Colonic mucosa (tissue), 4 donors: ENCODE measurements at regions not wholly inside any gene's neighbourhood (a gene's known extent, or its start where the extent isn't known, plus 50 kb on each side); places are given as distances from the start of the nearest gene placed in this dataset. TPM values are rescaled to one million over a fixed set of nuclear protein-coding genes. Genes with fewer than 3 reads are reported as not detected.

ENCODE experiments used
- DNase-seq: peaks from one replicate; pipeline ENCODE4 v3.0.0-alpha.2; 2020
- H3K27ac ChIP-seq: fragments of 200-600 bp; one replicate; pipeline ENCODE4 v1.8.0; 2021
- H3K27me3 ChIP-seq: fragments of 200-600 bp; one replicate; pipeline ENCODE4 v1.8.0; 2021
- H3K36me3 ChIP-seq: fragments of 200-600 bp; one replicate; pipeline ENCODE4 v1.8.0; 2021
- H3K4me1 ChIP-seq: fragments of 200-600 bp; one replicate; pipeline ENCODE4 v1.8.0; 2021; ENCODE audit warnings: mild to moderate bottlenecking
- H3K4me3 ChIP-seq: fragments of 200-600 bp; one replicate; pipeline ENCODE4 v1.8.0; 2021
- H3K9ac ChIP-seq, 2 donors: one replicate each; pipeline ENCODE4 v1.7.0; 2013; ENCODE audit warnings: control low read depth in 2 of 2, low read depth in 2 of 2, low read length in 2 of 2
- H3K9me3 ChIP-seq: fragments of 200-600 bp; one replicate; pipeline ENCODE4 v1.8.0; 2021
- CTCF ChIP-seq: fragments of 200-600 bp; IDR thresholded peaks from one replicate; pipeline ENCODE4 v1.8.0; 2022; ENCODE audit warnings: antibody characterized with exemption, mild to moderate bottlenecking
- intact Hi-C: fragments of 100-400 bp; cut with DNase I; formaldehyde crosslinking; loops from one replicate; pipeline ENCODE4 v1.14.1; 2022
- microRNA-seq: library from miRNA; unstranded; fragments of <30 nt; microRNA quantifications from one replicate; pipeline ENCODE4, GENCODE V29; 2019
- donor health status: healthy.
- donor health status: DM: no; HTN: no; CAD: no.
- donor health status: DM: no; HTN: no; CAD: no.

GRCh38 chr17:77905266-77905665, 53.2 kb upstream of the TNRC6C start:
- Histone ChIP-seq H3K9ac (no peak overlapping the region), H3K27ac (no peak overlapping the region), H3K9me3 (no peaks in the 10 kb centered on the region), H3K4me1 (no peaks in the 10 kb centered on the region), H3K36me3 (no peaks in the 10 kb centered on the region), H3K4me3 (no peak overlapping the region), H3K27me3 (peaks cover 5% of the 10 kb centered on the region)
- intact Hi-C loops, result no loop called here
- no peak for DNase-seq
- TF ChIP-seq CTCF, result no peak

- H3K9ac ChIP-seq, result no peak overlapping the region
- no peak for TF ChIP-seq CTCF
- H3K27ac ChIP-seq, result no peak overlapping the region
- H3K36me3 ChIP-seq, result no peaks in the 10 kb centered on the region
- H3K9me3 ChIP-seq, result no peaks in the 10 kb centered on the region
- no peak overlapping the region for H3K4me3 ChIP-seq
- no peak for DNase-seq
- H3K4me1 ChIP-seq, result no peaks in the 10 kb centered on the region
- H3K27me3 ChIP-seq, result peaks cover 5% of the 10 kb centered on the region
- intact Hi-C loops, result no loop called here
Measured at GRCh38 chr17:77905766-77906165, 52.7 kb upstream of the TNRC6C start.

GRCh38 chr17:77906377-77906871, 52.1 kb upstream of the TNRC6C start:
- H3K27me3 ChIP-seq, result peaks cover 5% of the 10 kb centered on the region
- DNase-seq, result no peak
- H3K36me3 ChIP-seq, result no peaks in the 10 kb centered on the region
- H3K9ac ChIP-seq, result no peak overlapping the region
- TF ChIP-seq CTCF, result no peak
- intact Hi-C loops, result no loop called here
- no peak overlapping the region for H3K4me3 ChIP-seq
- H3K27ac ChIP-seq, result no peak overlapping the region
- no peaks in the 10 kb centered on the region for H3K4me1 ChIP-seq
- no peaks in the 10 kb centered on the region for H3K9me3 ChIP-seq

GRCh38 chr17:77907497-77908461, 50.7 kb upstream of the TNRC6C start:
- DNase-seq, result no peak
- H3K36me3 ChIP-seq, result no peaks in the 10 kb centered on the region
- H3K4me1 ChIP-seq, result no peaks in the 10 kb centered on the region
- H3K27me3 ChIP-seq, result peaks cover 5% of the 10 kb centered on the region
- no peak overlapping the region for H3K9ac ChIP-seq
- TF ChIP-seq CTCF, result no peak
- no peak overlapping the region for H3K27ac ChIP-seq
- intact Hi-C loops, result no loop called here
- H3K9me3 ChIP-seq, result no peaks in the 10 kb centered on the region
- no peak overlapping the region for H3K4me3 ChIP-seq

- no peaks in the 10 kb centered on the region for H3K36me3 ChIP-seq
- no peaks in the 10 kb centered on the region for H3K9me3 ChIP-seq
- H3K4me1 ChIP-seq, result no peaks in the 10 kb centered on the region
- H3K27me3 ChIP-seq, result peaks cover 5% of the 10 kb centered on the region
- DNase-seq, result no peak
- no peak overlapping the region for H3K27ac ChIP-seq
- H3K4me3 ChIP-seq, result no peak overlapping the region
- no peak overlapping the region for H3K9ac ChIP-seq
- TF ChIP-seq CTCF, result no peak
- intact Hi-C loops, result no loop called here
Measured at GRCh38 chr17:77908501-77908900, 50.0 kb upstream of the TNRC6C start.

Small RNA genes in the stretch of these regions (microRNA-seq; reads per million reads assigned to microRNA genes)
- gene MIR4316, result not detected
